Inferior parietal cortex (tissue), 1 donor: ENCODE measurements at regions not wholly inside any gene's neighbourhood (a gene's known extent, or its start where the extent isn't known, plus 50 kb on each side); places are given as distances from the start of the nearest gene placed in this dataset.

Experiments
- DNase-seq: peaks from one replicate; pipeline ENCODE4 v3.0.0-alpha.2; 2016; ENCODE audit errors: extremely low spot score

- DNase-seq, result no peak
Observed at GRCh38 chr11:45724153-45724552, 58.7 kb upstream of the CHST1 start.

- no peak for DNase-seq
Observed at GRCh38 chr11:45723397-45723796, 58.0 kb upstream of the CHST1 start.

GRCh38 chr11:45722144-45722543 is 56.7 kb upstream of the CHST1 start:
- no peak for DNase-seq

- no peak for DNase-seq
Observed at GRCh38 chr11:45717526-45717925, 52.1 kb upstream of the CHST1 start.

GRCh38 chr11:45715418-45715817 is 50.0 kb upstream of the CHST1 start:
- no peak for DNase-seq
